GM21619 (cell line): ENCODE measurements at regions not wholly inside any gene's neighbourhood (a gene's known extent, or its start where the extent isn't known, plus 50 kb on each side); places are given as distances from the start of the nearest gene placed in this dataset.

ENCODE experiments used
- ATAC-seq: cut with Tn5 transposase; IDR thresholded peaks from one replicate; pipeline ENCODE4 v1.9.1; 2021; ENCODE audit not compliant: unreplicated experiment

DNA sequence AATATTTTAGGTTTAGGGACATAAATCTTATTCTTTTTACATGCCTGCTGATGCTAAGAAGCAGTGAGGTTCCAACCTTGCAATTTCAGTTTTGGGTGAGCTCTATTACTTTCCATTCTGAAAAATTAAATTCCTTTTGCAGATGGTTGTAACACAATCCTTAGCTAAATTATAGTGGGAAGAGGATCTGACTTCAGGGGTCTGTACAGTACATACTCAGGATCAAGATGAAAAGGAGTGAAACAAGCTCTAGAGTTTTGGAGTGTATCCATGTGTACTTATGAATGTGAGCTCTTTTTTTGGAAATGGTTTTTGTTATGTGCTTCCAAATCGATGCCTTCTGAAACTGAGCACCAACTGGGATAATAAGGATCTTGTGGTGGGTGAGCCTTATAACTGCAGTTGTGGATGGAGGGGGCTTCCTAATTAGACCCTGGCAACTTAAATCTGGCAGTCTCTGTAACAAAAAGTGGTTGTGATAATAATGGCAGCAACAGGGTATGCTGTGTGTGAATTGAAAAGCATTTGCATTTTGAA is 218.8 kb upstream of the MAP3K7 start:
- ATAC-seq = no peak

DNA sequence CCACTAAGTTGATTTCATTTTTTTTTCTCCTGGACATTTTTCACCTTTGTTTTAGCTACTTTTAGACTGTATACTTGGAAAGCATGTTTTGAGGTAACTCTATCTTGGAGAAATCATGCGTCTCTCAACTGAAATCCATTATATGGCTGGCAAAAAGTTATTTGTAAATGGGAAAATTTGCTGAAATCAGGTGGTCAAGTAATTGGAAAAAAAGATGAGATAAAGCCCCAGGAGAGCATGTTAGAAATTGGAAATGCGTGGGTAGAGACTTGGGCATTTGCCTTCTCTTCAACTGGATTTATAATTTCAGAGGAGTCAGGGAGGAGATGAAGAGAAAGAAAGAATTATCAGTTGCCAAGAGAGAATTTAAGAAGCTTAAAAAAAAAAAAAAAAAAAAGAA is 217.1 kb upstream of the MAP3K7 start:
- no peak for ATAC-seq

DNA sequence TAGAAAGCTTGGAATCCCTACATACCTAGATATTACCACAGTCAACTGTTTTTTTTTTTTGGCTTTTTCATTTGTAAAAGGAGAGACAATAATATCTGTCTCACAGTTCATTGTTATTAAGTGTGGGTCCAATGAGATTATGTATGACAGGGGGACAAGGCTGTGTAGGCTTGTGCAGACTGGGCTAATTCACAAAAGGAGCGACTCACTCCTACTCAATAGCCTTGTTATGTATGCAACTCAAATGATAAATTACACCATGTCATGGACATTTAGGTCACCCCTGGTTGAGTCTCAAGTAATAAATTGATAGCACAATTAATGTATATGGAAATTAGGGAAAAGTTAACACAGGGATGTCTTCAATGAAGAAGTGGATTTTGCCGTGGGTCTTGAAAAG is 208.2 kb upstream of the MAP3K7 start:
- no peak for ATAC-seq

DNA sequence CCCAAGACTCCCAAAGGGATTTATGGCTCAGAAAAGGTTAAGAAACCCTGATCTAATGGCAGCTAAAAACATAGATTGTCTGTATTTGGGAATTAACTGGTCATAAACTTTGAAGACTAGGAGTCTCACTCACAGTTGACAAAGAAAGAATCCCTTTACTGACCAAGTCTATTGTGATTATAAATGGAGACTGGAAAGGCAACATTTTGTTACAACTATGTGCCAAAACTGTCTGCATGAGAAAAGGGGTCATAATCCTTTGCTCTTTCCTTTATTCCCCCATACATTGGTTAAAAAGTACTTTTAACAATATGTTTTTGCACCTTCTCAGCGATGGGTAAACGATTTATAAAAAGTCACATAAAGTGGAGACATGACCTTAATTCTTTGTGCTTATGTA is 206.9 kb upstream of the MAP3K7 start:
- ATAC-seq = no peak

DNA sequence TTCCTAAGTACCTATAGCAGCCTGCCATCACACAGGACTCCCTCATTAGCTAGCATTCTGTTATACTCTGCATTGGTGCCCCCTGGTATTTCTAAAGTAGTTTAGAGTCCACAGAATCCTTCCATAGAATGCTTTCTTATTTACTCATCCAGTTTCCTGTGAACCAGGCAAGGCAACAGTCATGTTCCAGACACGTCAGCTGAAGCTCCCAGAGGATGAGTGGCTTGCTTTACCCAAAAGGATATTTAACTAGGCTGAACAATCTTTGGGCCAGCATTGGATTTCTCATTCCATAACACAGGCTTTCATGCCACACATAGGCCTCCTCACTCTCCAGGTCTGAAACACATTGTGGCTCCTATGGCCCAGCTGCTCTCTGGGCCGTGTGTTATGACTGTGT is 203.8 kb upstream of the MAP3K7 start:
- no peak for ATAC-seq

DNA sequence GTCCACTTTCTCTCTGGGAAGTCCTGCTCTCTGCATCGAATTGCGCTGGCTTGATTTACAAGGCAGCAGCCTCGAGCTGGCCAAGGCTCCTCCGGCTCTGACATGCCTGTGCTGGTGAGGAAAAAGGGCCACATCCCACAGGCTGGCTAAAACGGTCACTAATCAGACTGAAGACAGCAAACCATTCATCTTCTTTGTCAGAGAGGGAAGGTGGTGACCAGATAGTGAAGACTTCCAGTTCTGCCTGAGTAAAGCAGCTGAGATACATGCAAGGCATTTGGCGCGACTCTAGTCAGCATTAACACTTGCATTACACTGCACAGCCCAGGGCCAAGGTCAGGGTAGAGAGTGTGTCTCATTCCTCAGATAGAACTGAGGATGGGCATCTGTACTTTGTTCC is 203.2 kb upstream of the MAP3K7 start:
- no peak for ATAC-seq

DNA sequence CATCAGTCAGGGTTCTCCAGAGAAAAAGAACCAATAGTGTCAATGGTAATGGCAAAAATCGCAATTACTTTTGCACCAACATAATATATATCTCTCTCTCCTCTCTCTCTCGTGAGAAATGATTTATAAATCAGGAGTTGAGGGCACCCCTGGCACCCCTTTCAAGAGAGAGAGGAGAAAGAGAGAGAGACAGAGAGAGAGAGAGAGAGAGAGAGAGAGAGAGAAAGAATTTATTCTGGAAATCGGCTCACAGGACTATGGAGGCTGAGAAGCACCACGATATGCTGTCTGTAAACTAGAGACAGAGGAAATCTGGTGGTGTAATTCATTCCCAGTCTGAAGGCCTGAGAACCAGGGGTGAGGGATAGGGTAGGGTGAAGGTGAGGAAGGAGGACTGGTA is 201.9 kb upstream of the MAP3K7 start:
- ATAC-seq = no peak

DNA sequence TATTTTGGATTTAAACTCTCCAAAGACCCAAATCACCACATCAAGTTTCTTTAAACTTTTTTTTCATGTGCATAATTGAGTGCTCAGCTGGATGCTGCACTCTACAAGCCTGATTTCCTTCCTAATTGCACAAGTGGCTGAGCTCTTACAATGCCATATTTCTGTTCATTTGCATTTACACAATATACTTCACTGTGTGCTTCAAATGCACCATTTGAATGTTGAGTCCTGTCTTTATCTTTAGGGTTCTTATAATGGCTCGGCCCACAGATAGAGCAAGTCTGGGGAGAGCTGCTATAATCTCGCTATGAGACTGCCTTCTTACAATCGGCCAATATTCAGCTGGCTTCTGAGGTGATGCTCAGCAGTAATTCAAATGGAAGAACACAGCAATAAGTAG is 200.6 kb upstream of the MAP3K7 start:
- ATAC-seq = no peak

DNA sequence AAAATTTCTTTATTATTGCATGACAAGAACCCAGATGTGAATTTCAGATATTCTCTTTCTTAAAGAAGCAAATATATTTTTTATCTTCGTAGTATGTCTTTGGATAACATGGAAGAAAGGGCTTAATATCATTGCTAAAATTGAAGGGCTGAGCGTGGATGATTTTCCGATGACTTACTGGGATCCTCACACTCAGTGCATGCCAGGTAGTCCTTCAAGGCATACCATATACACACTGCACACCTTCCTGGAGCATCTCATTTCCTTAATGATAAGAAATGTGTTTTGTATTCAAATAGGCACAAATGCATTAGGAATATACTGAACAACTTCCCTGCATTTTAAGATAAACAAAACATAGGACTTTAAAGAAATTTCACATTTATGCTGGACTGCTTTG is 193.9 kb upstream of the MAP3K7 start:
- no peak for ATAC-seq

DNA sequence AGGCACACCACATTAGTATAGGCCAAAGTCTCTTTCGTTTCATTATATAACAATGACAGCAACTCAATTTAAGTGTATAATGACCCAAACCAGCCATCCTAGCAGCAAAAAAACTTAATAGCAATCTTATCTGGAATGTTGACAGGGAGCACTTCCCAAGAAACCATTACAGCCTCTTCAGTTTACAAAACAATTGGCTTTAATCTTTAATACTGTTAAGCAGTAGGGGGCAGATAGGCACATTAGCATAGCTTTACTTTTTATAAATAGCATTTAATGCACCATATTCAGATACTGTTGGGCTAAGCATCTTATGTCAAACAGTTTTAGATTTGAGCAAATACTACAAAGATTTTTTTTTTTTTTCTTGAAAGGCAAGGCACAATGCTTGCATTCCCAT is 193.3 kb upstream of the MAP3K7 start:
- no peak for ATAC-seq

DNA sequence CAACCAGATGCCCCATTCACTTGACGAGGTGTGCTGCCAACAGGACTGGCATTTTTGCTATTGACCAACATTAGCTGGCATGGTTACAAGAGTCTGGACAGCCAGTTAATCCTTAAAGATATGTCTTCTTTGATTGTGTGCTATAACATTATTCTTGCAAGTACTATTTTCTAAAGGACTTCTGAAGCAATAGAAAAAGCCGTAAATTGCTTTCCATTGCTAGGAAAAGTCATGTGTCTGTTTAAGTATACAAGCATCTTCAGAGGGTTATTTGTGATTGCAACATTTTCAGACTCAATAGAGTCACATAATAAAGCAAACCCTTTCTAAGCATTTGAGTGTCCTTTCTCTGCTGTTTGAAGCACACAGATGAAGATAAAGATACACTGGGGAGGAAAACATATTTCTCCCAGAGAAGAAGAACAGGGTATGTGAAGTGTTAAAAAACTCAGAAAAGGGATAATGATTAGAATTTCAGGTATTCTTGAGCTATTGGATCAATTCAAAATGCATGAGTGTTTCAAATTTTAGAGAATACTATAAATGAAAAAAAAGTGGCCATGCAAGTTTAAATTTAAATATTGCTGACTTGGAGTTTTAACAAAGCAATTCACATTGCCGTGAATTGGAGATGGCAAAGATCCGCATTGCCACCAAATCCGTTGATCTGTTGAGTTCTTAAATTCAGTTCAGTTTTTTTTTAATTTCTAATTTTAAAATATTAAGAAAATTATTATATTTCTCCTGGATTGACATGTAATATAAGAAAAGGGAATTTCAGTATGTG is 191.7 kb upstream of the MAP3K7 start:
- ATAC-seq = no peak

DNA sequence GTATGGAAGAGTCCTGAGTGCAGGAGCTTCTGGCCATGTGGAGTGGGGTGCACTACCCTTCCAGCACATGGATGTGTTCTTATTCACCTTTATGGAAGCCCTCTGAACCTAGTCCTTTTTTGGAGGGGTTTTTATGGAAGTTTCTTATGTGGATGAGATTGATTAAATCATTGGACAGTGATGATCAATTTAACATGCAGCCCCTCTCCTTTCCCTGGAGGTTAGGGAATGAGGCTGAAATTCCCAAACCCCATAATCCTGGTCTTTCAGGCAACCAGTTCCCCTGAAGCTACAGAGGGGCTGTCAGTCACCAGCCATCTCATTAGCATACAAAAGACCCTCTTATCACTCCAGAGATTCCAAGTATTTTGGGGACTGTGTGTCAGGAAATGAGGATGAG is 183.9 kb upstream of the MAP3K7 start:
- ATAC-seq = no peak

DNA sequence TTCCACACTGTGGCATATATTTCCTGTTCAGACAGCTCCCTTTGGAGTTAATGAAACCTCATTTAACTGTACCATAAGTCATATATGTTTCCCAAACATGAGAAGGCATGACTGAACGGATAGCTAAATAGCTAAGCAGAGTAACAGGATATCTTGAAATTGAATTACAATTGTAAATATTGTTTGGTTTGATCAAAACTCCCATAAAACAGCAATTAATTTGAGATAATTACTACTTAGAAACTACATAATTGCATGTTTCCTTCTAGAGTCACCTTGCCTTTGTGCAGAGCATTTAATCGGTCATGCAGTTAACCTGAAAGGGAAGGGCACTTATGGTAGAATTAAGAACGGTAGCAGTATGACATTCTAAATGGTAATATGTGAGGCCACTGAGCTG is 179.0 kb upstream of the MAP3K7 start:
- no peak for ATAC-seq

DNA sequence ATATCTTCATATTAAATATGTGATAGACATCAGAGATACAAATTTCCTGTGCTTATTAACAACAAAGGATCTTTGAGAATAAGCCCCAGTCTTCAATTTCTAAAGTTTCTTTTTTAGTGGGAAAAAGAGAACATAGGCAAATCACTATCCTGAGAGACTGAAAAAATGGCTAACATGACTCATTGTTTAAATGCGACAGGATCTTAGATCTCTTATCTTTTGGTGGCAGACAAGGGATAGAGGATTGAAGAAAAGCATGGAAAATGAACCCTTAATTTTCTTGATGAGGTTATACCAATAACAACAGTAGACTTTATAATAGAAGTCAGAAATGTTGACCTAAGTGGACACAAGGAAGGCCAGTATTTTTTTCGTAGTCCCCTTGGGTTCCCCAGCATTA is 178.6 kb upstream of the MAP3K7 start:
- no peak for ATAC-seq

DNA sequence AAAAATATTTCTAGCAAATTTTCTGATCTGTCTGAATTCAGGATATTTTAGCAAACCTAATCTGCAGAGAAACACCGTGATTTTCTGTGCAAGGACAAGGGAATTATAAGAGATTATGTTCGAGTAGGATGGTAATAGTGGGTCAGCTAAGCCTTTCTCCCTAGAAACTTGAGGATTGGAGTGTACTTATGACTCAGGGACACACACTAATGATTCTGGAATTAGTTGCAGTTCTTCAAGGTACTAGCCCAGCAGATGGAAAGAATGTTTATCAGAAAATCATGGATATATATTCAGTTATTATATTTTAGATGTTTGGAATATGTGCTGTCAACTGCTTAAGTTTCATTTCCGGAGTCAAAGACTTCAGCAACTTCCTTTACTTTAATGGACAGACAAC is 177.1 kb upstream of the MAP3K7 start:
- no peak for ATAC-seq

DNA sequence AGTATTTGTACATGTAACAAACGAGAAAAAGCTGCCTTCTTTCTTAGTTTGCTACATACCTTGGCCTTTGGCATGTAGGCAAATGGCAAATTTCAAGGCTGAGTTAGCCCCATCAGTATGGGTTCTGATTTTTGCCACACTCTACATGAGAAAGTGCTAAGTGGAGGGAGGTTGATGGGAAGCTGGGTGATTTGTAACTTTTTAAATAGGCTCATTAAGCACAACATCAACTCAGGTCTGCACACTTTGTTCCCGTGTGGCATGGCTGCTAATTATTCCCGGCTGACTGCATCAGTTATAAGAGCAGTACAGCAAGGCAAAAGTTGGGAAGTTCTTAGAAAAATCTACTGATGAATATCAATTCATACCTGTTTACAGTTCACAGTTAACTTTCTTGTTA is 172.8 kb upstream of the MAP3K7 start:
- ATAC-seq = no peak

DNA sequence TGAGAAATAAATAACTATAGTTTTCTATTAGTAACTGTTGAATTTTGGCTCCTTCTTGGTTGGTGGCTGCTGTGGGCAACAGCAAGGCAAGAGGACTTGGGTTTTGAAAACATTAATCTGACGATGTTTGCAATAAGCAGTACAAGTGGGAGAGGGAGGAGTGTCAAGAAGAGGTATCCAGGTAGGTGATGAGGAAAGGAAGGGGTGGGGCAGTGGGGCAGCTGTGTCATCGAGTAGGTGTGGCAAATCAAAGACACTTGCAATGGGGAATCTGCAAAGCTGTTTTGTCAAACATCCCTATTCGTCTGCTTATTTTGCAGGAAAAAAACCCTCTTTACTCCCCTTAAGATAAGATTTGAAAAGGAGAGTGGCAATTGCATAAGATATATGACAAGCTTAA is 171.9 kb upstream of the MAP3K7 start:
- no peak for ATAC-seq

DNA sequence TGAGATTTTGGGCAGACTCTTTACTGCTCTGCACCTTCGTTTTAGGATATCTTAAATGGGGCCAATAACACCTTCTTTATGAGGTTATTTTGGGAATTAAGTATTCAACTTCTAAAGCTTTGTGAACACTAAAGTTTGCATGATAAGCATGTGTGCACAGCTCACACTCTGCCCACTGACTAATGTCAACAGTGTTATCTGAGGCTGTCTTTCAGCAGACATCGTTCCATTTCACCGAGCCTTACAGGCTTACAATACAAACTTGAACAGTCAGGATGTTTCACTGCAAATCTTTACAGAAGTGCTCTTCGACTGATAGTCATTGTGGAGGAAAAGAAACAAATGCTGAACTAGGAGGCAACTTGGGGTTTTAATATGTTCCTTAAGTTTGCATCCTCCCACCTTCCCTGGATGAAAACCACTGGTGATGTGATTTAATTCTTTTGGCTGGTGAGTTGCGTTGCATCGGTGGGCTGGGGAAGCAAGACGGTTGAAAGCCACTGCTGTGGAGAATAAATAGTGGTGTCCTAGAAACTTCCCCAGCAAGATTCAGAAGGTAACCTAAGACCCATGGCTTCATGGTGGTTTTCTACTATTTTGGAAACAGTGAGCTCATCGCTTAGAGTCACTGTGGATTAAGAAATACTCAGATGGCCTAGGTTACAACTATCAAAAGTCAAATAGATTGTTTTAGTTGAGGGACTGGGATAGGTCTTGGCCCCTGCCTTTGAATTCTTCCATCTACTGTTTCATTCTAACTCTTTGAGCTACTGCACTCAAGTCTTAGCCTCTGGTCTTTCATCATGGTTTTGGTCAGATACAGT is 167.2 kb upstream of the MAP3K7 start:
- ATAC-seq = no peak

DNA sequence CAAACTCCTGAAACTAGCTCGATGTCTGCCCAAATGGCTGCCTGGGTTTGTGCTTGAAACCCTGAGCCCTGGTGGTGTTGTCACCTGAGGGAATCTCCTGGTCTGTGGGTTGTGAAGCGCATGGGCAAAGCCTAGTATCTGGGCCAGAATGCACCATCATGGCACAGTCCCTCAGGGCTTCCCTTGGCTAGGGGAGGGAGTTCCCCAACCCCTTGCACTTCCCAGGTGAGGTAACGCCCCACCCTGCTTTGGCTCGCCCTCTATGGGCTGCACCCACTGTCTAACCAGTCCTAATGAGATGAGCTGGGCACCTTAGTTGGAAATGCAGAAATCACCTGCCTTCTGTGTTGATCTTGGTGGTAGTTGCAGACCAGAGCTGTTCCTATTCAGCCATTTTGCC is 152.9 kb upstream of the MAP3K7 start:
- no peak for ATAC-seq

DNA sequence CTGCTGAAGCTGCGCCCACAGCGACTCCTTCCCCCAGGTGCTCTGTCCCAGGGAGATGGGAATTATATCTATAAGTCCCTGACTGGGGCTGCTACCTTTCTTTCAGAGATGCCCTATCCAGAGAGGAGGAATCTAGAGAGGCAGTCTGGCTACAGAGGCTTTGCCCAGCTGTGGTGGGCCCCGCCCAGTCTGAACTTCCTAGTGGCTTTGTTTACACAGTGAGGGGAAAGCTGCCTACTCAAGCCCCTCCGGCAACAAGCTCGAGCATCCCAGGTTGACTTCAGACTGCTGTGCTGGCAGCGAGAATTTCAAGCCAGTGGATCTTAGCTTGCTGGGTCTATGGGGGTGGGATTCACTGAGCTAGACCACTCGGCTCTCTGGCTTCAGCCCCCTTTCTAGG is 152.5 kb upstream of the MAP3K7 start:
- ATAC-seq = no peak

DNA sequence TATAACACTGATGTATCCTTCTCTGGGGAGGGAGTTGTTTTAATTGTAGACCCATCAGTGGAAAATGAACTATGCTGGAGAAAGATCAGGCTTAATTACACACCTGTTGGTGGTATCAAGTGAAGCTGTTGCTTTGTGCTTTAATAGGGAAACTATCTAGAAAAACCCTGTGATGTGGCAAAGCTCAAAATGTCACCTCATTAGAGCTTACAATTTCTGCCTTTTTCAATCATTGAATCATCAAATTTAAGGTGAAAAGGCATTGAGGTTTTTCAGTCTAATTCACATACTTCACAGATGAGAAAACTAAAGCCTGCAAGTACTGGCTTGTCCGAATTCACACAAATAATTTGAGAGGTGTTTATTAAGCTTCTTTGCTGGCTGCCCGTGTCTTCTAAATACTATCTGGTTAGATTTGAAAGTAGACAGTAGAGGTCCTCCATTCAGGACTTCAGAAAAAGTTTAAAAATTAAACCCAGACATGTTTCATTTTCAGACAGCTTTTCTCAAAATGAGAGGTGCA is 143.3 kb upstream of the MAP3K7 start:
- ATAC-seq = peak; percentile 95

DNA sequence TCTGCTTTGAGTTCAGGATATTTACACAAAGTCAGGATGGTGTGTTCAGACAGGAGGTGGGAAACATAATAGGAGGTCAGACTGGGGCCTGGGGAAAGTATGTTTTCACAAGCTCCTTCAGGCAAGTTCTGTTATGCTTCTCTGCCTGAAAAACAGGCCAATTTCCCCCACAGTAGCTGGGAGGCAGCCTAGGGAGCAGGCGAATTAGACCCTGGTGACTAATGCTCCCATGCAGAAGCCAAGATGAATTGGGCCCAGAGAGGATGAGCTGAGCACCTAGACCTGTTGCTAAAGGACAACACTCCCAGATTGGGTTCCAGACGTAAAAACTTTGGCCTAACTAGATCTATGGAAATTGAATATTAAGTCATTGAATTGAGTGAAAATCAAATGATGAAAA is 142.2 kb upstream of the MAP3K7 start:
- no peak for ATAC-seq
